ENCODE measurements at regions not wholly inside any gene's neighbourhood (a gene's known extent, or its start where the extent isn't known, plus 50 kb on each side); places are given as distances from the start of the nearest gene placed in this dataset.

DNA sequence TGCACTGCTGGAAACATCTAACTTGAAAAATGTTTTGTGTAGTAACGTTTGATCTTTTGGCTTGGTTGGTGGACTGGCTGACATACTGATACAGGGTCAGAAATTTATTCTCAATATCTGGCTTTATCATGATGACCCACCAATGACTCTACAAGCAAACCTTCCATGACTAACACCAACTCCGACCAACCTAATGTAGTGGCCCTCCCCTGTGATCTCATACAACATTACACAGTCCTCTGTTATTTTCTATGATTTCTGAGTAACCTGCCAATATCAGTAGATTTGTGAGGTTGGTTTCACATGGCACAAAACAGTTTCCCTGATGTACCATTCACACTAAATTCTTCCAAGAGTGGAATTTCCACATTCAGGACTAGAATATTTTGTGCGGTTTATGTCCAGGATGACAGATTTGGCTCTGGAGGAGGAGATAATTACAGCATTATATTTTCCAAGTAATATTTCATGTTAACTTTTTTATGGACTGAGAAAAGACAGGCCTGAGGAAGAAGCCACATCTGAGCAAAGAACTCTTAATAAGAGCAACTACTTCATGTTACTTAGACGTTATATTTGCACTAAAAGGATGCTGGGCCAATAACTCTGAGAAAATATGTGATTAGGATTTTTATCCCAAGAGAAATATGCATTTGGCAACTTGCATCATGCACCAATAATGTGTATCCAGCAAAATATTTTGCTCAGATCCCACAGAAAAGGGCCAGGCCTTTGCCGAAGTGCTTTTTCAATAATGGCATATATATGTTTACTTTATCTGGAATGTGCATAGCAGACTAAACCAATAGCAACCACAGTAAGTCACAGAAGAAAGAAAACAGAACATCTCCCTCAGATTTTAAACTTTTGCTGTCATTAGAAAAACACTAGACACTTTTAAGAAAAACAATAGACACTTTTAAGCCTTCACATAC, 273.4 kb downstream of the KCNN2 start:
- TF ChIP-seq, protein P1, sequence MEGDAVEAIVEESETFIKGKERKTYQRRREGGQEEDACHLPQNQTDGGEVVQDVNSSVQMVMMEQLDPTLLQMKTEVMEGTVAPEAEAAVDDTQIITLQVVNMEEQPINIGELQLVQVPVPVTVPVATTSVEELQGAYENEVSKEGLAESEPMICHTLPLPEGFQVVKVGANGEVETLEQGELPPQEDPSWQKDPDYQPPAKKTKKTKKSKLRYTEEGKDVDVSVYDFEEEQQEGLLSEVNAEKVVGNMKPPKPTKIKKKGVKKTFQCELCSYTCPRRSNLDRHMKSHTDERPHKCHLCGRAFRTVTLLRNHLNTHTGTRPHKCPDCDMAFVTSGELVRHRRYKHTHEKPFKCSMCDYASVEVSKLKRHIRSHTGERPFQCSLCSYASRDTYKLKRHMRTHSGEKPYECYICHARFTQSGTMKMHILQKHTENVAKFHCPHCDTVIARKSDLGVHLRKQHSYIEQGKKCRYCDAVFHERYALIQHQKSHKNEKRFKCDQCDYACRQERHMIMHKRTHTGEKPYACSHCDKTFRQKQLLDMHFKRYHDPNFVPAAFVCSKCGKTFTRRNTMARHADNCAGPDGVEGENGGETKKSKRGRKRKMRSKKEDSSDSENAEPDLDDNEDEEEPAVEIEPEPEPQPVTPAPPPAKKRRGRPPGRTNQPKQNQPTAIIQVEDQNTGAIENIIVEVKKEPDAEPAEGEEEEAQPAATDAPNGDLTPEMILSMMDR (conservative IDR thresholded peaks at IDR 0.05 in 1 of 2, IDR thresholded peaks at IDR 0.05 in 1 of 2; ENCODE audit: extremely low read depth in 1 of 2, insufficient read depth in 1 of 2, low read depth in 1 of 2, low read length in 2 of 2): no peak
- no peak for TF ChIP-seq EZH2 (IDR thresholded peaks at IDR 0.05; ENCODE audit: borderline replicate concordance, low read length)
